ENCODE measurements at regions not wholly inside any gene's neighbourhood (a gene's known extent, or its start where the extent isn't known, plus 50 kb on each side); places are given as distances from the start of the nearest gene placed in this dataset.

GRCh38 chr11:110028921-110029320 lies 64.3 kb upstream of the ZC3H12C start:
- no peak for DNase-seq (ENCODE audit: low read depth)

- DNase-seq (ENCODE audit: low read depth), result no peak
Observed at GRCh38 chr11:110029714-110030113, 63.5 kb upstream of the ZC3H12C start.

- DNase-seq (ENCODE audit: low read depth), result peak; percentile 3
Observed at GRCh38 chr11:110031171-110031570, 62.0 kb upstream of the ZC3H12C start.

GRCh38 chr11:110032259-110032658 lies 60.9 kb upstream of the ZC3H12C start:
- no peak for DNase-seq (ENCODE audit: low read depth)

GRCh38 chr11:110032957-110033570 lies 60.1 kb upstream of the ZC3H12C start:
- no peak for DNase-seq (ENCODE audit: low read depth)

- DNase-seq (ENCODE audit: low read depth), result no peak
Observed at GRCh38 chr11:110034806-110035205, 58.4 kb upstream of the ZC3H12C start.

- DNase-seq (ENCODE audit: low read depth), result no peak
Observed at GRCh38 chr11:110035357-110035756, 57.8 kb upstream of the ZC3H12C start.

GRCh38 chr11:110038201-110038600 lies 55.0 kb upstream of the ZC3H12C start:
- DNase-seq (ENCODE audit: low read depth), result no peak

Measured in HS-5 (cell line).